Endothelial cell of umbilical vein (primary cell): ENCODE measurements at regions not wholly inside any gene's neighbourhood (a gene's known extent, or its start where the extent isn't known, plus 50 kb on each side); places are given as distances from the start of the nearest gene placed in this dataset.

Experiments
- BruUV-seq: library from RNA; stranded (reverse); fragments of 400-500 nt; replicated peaks from 2 replicates; lab custom pipeline; 2021; lab: Mats Ljungman, UMichigan
- CTCF ChIA-PET: fragments of 300-600, 350-600 bp; sonication (Branson Sonifier 250); formaldehyde crosslinking; loops from one replicate; lab custom pipeline; 2021; ENCODE audit warnings: antibody characterized with exemption, inconsistent platforms; lab: Charles Lee
- POLR2A ChIA-PET: fragments of 300-600, 350-600 bp; sonication (Branson Sonifier 250); formaldehyde crosslinking; loops from one replicate; lab custom pipeline; 2021; ENCODE audit warnings: antibody characterized with exemption, inconsistent platforms; lab: Charles Lee
- DNase-seq: peaks from one replicate; pipeline ENCODE4 v3.0.0-alpha.2; 2011; ENCODE audit warnings: low read depth, low spot score
- FAIRE-seq: peaks from 2 replicates; lab custom pipeline; 2011; peaks lifted over from hg19 to GRCh38; lab: Jason Lieb, UNC
- H2AFZ ChIP-seq: 2 replicates; pipeline ENCODE4 v1.6.0; 2012; ENCODE audit warnings: low read depth, low read length, control low read depth, inconsistent platforms
- H3K27ac ChIP-seq: 2 replicates; pipeline ENCODE4 v1.5.1; 2011; ENCODE audit warnings: low read depth, mild to moderate bottlenecking, control low read depth, low read length, moderate library complexity; ENCODE audit not compliant: insufficient read depth
- H3K27me3 ChIP-seq, 2 experiments: 2 replicates each; pipeline versions ENCODE4 v1.6.0 to v1.6.1; 2011; ENCODE audit warnings: low read length in 2 of 2, mixed read lengths in 1 of 2; ENCODE audit not compliant: control insufficient read depth in 2 of 2, insufficient read depth in 2 of 2
- H3K36me3 ChIP-seq, 2 experiments: 2 replicates in 1 of 2; 3 replicates in 1 of 2; pipeline ENCODE4 v1.5.1; 2011; ENCODE audit warnings: low read length in 2 of 2, mild to moderate bottlenecking in 1 of 2, moderate library complexity in 1 of 2; ENCODE audit not compliant: control insufficient read depth in 2 of 2, insufficient read depth in 2 of 2; ENCODE audit errors: extremely low read depth in 1 of 2
- H3K4me1 ChIP-seq: 3 replicates; pipeline ENCODE4 v1.5.1; 2011; ENCODE audit warnings: mild to moderate bottlenecking, low read length; ENCODE audit not compliant: control insufficient read depth, insufficient read depth; ENCODE audit errors: extremely low read depth
- H3K4me2 ChIP-seq: 2 replicates; pipeline ENCODE4 v1.6.1; 2011; ENCODE audit warnings: low read length, control low read depth, mixed read lengths; ENCODE audit not compliant: insufficient read depth
- H3K4me3 ChIP-seq, 3 experiments: fragments of 200-600 bp in 1 of 3; sonication (generic), shearing (Covaris generic) in 1 of 3; replicated peaks in 1 of 3; 2 replicates each; pipeline ENCODE4 v1.5.1; 2011 to 2016; ENCODE audit warnings: control low read depth in 3 of 3, low read length in 3 of 3, mild to moderate bottlenecking in 2 of 3, inconsistent platforms in 1 of 3, low read depth in 1 of 3, moderate library complexity in 1 of 3; ENCODE audit not compliant: insufficient read depth in 1 of 3
- H3K79me2 ChIP-seq: 2 replicates; pipeline ENCODE4 v1.6.0; 2012; ENCODE audit warnings: low read length, inconsistent platforms; ENCODE audit not compliant: control insufficient read depth, insufficient read depth
- H3K9ac ChIP-seq: replicated peaks from 2 replicates; pipeline ENCODE3; 2011; ENCODE audit warnings: low read length, control low read depth; ENCODE audit not compliant: insufficient read depth; ENCODE audit errors: extremely low read depth
- H3K9me1 ChIP-seq: replicated peaks from 3 replicates; pipeline ENCODE4 v1.6.0; 2011; ENCODE audit warnings: mild to moderate bottlenecking, low read length; ENCODE audit not compliant: control insufficient read depth, insufficient read depth; ENCODE audit errors: extremely low read depth
- H3K9me3 ChIP-seq: replicated peaks from 2 replicates; pipeline ENCODE4 v1.5.1; 2012; ENCODE audit warnings: low read length, inconsistent platforms; ENCODE audit not compliant: control insufficient read depth, insufficient read depth
- H4K20me1 ChIP-seq: replicated peaks from 2 replicates; pipeline ENCODE3; 2011; ENCODE audit warnings: mild to moderate bottlenecking, low read length; ENCODE audit not compliant: control insufficient read depth, insufficient read depth; ENCODE audit errors: extremely low read depth
- CTCF ChIP-seq, 2 donors: IDR thresholded peaks; 1 replicate in 1 of 2; 2 replicates in 1 of 2; pipeline ENCODE4 v1.5.1; 2011; ENCODE audit warnings: low read length in 2 of 2, mild to moderate bottlenecking in 2 of 2, moderate library complexity in 2 of 2, control low read depth in 1 of 2, inconsistent platforms in 1 of 2, low read depth in 1 of 2; ENCODE audit not compliant: insufficient read depth in 1 of 2; ENCODE audit errors: extremely low read depth in 1 of 2
- EZH2 ChIP-seq: IDR thresholded peaks from 2 replicates; pipeline ENCODE4 v1.6.1; 2012; ENCODE audit warnings: borderline replicate concordance, low read depth, mild to moderate bottlenecking, moderate library complexity, low read length, inconsistent platforms; ENCODE audit not compliant: severe bottlenecking
- FOS ChIP-seq: IDR thresholded peaks from 2 replicates; pipeline ENCODE4 v1.6.1; 2011; ENCODE audit warnings: mild to moderate bottlenecking, low read length, moderate library complexity, borderline replicate concordance; ENCODE audit not compliant: insufficient read depth
- GATA2 ChIP-seq: IDR thresholded peaks from 2 replicates; pipeline ENCODE4 v1.7.0; 2011; ENCODE audit warnings: low read depth, mild to moderate bottlenecking, moderate library complexity, mixed read lengths, low read length; ENCODE audit not compliant: insufficient read length, insufficient read depth
- JUN ChIP-seq: IDR thresholded peaks from 2 replicates; pipeline ENCODE4 v1.6.1; 2011; ENCODE audit warnings: borderline replicate concordance, low read depth; ENCODE audit not compliant: insufficient read length, insufficient read depth
- MYC ChIP-seq: IDR thresholded peaks from one replicate; pipeline ENCODE4 v1.6.1; 2011; ENCODE audit warnings: mild to moderate bottlenecking, low read depth, low read length
- POLR2A ChIP-seq: IDR thresholded peaks from 2 replicates; pipeline ENCODE4 v1.6.1; 2012; ENCODE audit warnings: low read depth, mild to moderate bottlenecking, control low read depth, low read length
- POLR2AphosphoS5 ChIP-seq: IDR thresholded peaks from 2 replicates; pipeline ENCODE4 v1.6.1; 2012; ENCODE audit warnings: low read depth, mild to moderate bottlenecking, control low read depth, low read length, moderate library complexity; ENCODE audit not compliant: insufficient read depth
- dilution Hi-C: fragments of 300-500 bp; cut with MboI; formaldehyde crosslinking; loops from one replicate; pipeline ENCODE4 v1.15.0; 2019; ENCODE audit warnings: low sequenced_read_pairs; ENCODE audit not compliant: extremely low pct_ligation_motif_present
- intact Hi-C: fragments of 100-400 bp; cut with micrococcal nuclease; formaldehyde crosslinking; loops from one replicate; pipeline ENCODE4 v1.10.0; 2022
- TF ChIP-seq, protein P1 (sequence below): IDR thresholded peaks from 2 replicates; pipeline ENCODE4 v1.6.1; 2011; ENCODE audit not compliant: insufficient read depth, insufficient read length

GRCh38 chr1:175890958-175891357 is 147.6 kb upstream of the TNR start:
- Histone ChIP-seq H3K9ac (no peak overlapping the region), H3K36me3 (no peaks in the 10 kb centered on the region), H3K27me3 (no peaks in the 10 kb centered on the region), H3K79me2 (no peaks in the 10 kb centered on the region), H4K20me1 (no peaks in the 10 kb centered on the region), H3K9me3 (no peaks in the 10 kb centered on the region), H3K27ac (no peak overlapping the region), H3K4me2 (no peak overlapping the region), H3K4me1 (no peaks in the 10 kb centered on the region), H3K9me1 (no peaks in the 10 kb centered on the region), H2AFZ (no peak overlapping the region), H3K4me3 (no peak overlapping the region)
- dilution Hi-C loops = no loop called here
- TF ChIP-seq JUN (no peak), POLR2AphosphoS5 (no peak), POLR2A (no peak), CTCF (IDR thresholded peaks at IDR 0.05; ENCODE audit: extremely low read depth in 1 of 2, insufficient read depth in 1 of 2, low read depth in 1 of 2, low read length in 2 of 2) (no peak)
- TF ChIP-seq, protein P1, sequence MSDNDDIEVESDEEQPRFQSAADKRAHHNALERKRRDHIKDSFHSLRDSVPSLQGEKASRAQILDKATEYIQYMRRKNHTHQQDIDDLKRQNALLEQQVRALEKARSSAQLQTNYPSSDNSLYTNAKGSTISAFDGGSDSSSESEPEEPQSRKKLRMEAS = no peak
- FAIRE-seq = no peak
- POLR2A ChIA-PET = no interaction called here
- no TSS peak for BruUV-seq
- no peak for DNase-seq
- CTCF ChIA-PET = interaction anchor here (1.0 kb wide), 1 partner anchor 517 kb away, joined by 3 read pairs; no protein-coding TSS in a partner anchor
- intact Hi-C loops = no loop called here

DNA sequence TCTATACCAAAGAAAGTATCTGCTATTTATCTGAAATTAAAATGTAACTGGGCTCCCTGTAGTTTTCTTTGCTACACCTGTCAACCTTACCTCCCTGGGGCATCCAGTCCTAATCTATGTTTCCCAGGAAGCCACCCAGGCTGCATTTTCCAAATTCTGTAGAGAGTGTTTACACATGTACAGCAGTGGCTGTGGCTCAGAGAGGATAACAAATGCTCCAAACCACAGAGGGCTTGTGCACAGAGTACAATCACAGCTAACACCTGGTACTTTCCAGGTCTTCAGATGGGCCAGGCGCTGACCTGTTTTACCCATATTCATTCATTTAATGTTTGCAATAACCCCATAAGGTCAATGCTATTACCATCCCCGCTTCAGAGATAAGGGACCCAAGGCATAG is 146.5 kb upstream of the TNR start:
- dilution Hi-C loops (no loop called here), intact Hi-C loops (loop anchor here (2.0 kb wide), 1 partner anchor 735 kb away; no protein-coding TSS in a partner anchor)
- H3K27me3 ChIP-seq = no peaks in the 10 kb centered on the region
- H3K9me3 ChIP-seq = no peaks in the 10 kb centered on the region
- no peak overlapping the region for H3K4me2 ChIP-seq
- TF ChIP-seq FOS = no peak
- TF ChIP-seq, protein P1 = no peak
- TF ChIP-seq JUN = no peak
- no peak for TF ChIP-seq GATA2
- TF ChIP-seq EZH2 = no peak
- no peak for TF ChIP-seq POLR2A
- TF ChIP-seq POLR2AphosphoS5 = no peak
- TF ChIP-seq MYC = no peak
- no peak for TF ChIP-seq CTCF (IDR thresholded peaks at IDR 0.05; ENCODE audit: extremely low read depth in 1 of 2, insufficient read depth in 1 of 2, low read depth in 1 of 2, low read length in 2 of 2)
- H3K36me3 ChIP-seq = no peaks in the 10 kb centered on the region
- no peak overlapping the region for H2AFZ ChIP-seq
- no peaks in the 10 kb centered on the region for H3K79me2 ChIP-seq
- H3K9ac ChIP-seq = no peak overlapping the region
- no TSS peak for BruUV-seq
- H3K4me3 ChIP-seq = no peak overlapping the region
- H4K20me1 ChIP-seq = no peaks in the 10 kb centered on the region
- H3K27ac ChIP-seq = no peak overlapping the region
- no peak for FAIRE-seq
- no peaks in the 10 kb centered on the region for H3K9me1 ChIP-seq
- DNase-seq = no peak
- no peaks in the 10 kb centered on the region for H3K4me1 ChIP-seq
- ChIA-PET POLR2A (no interaction called here), CTCF (no interaction called here)
